Mucosa of rectum (tissue), 2 donors: ENCODE measurements at regions not wholly inside any gene's neighbourhood (a gene's known extent, or its start where the extent isn't known, plus 50 kb on each side); places are given as distances from the start of the nearest gene placed in this dataset.

ENCODE experiments used
- H3K27ac ChIP-seq, 2 donors: one replicate each; pipeline ENCODE4 v1.7.0; 2013; ENCODE audit warnings: inconsistent platforms in 2 of 2, low read depth in 2 of 2, low read length in 2 of 2
- H3K27me3 ChIP-seq, 2 donors: one replicate each; pipeline ENCODE4 v1.7.0; 2013; ENCODE audit warnings: low read length in 2 of 2; ENCODE audit not compliant: control insufficient read depth in 2 of 2, insufficient read depth in 2 of 2
- H3K36me3 ChIP-seq, 2 donors: one replicate each; pipeline ENCODE4 v1.7.0; 2013; ENCODE audit warnings: low read length in 2 of 2; ENCODE audit not compliant: control insufficient read depth in 2 of 2, insufficient read depth in 2 of 2
- H3K4me1 ChIP-seq, 2 donors: one replicate each; pipeline ENCODE4 v1.7.0; 2013; ENCODE audit warnings: low read length in 2 of 2, mild to moderate bottlenecking in 1 of 2; ENCODE audit not compliant: control insufficient read depth in 2 of 2, insufficient read depth in 2 of 2
- H3K4me3 ChIP-seq, 2 donors: one replicate each; pipeline ENCODE4 v1.7.0; 2013; ENCODE audit warnings: low read length in 2 of 2
- H3K9ac ChIP-seq, 2 donors: one replicate each; pipeline ENCODE4 v1.7.0; 2013; ENCODE audit warnings: low read length in 2 of 2, low read depth in 1 of 2, mild to moderate bottlenecking in 1 of 2
- H3K9me3 ChIP-seq, 2 donors: one replicate each; pipeline ENCODE4 v1.7.0; 2013; ENCODE audit warnings: low read length in 2 of 2; ENCODE audit not compliant: control insufficient read depth in 2 of 2
- donor health status: healthy.
- donor health status: Normal muscosa, but diverticular disease.

GRCh38 chr10:53412651-53413050, 640.1 kb upstream of the MBL2 start:
- Histone ChIP-seq H3K4me3 (no peak overlapping the region), H3K36me3 (no peaks in the 10 kb centered on the region), H3K9ac (no peak overlapping the region), H3K27me3 (no peaks in the 10 kb centered on the region), H3K9me3 (no peaks in the 10 kb centered on the region), H3K4me1 (no peaks in the 10 kb centered on the region), H3K27ac (no peak overlapping the region)

- Histone ChIP-seq H3K9ac (no peak overlapping the region), H3K27ac (no peak overlapping the region), H3K4me1 (no peaks in the 10 kb centered on the region), H3K9me3 (no peaks in the 10 kb centered on the region), H3K27me3 (no peaks in the 10 kb centered on the region), H3K36me3 (no peaks in the 10 kb centered on the region), H3K4me3 (no peak overlapping the region)
Observed at GRCh38 chr10:53406532-53406931, 633.9 kb upstream of the MBL2 start.

GRCh38 chr10:53403688-53404087, 631.1 kb upstream of the MBL2 start:
- Histone ChIP-seq H3K27ac (no peak overlapping the region), H3K4me1 (no peaks in the 10 kb centered on the region), H3K9me3 (no peaks in the 10 kb centered on the region), H3K4me3 (no peak overlapping the region), H3K36me3 (no peaks in the 10 kb centered on the region), H3K27me3 (no peaks in the 10 kb centered on the region), H3K9ac (no peak overlapping the region)

- H3K27me3 ChIP-seq: no peaks in the 10 kb centered on the region
- no peak overlapping the region for H3K9ac ChIP-seq
- H3K9me3 ChIP-seq: no peaks in the 10 kb centered on the region
- no peaks in the 10 kb centered on the region for H3K36me3 ChIP-seq
- no peak overlapping the region for H3K4me3 ChIP-seq
- H3K4me1 ChIP-seq: no peaks in the 10 kb centered on the region
- no peak overlapping the region for H3K27ac ChIP-seq
Observed at GRCh38 chr10:53402594-53402993, 630.0 kb upstream of the MBL2 start.

- Histone ChIP-seq H3K27ac (no peak overlapping the region), H3K4me3 (no peak overlapping the region), H3K27me3 (no peaks in the 10 kb centered on the region), H3K4me1 (no peaks in the 10 kb centered on the region), H3K9me3 (no peaks in the 10 kb centered on the region), H3K36me3 (no peaks in the 10 kb centered on the region), H3K9ac (no peak overlapping the region)
Observed at GRCh38 chr10:53401536-53401935, 629.0 kb upstream of the MBL2 start.

- peaks cover 0 to 2% of the 10 kb centered on the region in 2 donors for H3K9me3 ChIP-seq
- H3K4me3 ChIP-seq: no peak overlapping the region
- H3K27ac ChIP-seq: no peak overlapping the region
- H3K36me3 ChIP-seq: no peaks in the 10 kb centered on the region
- no peaks in the 10 kb centered on the region for H3K27me3 ChIP-seq
- no peak overlapping the region for H3K9ac ChIP-seq
- H3K4me1 ChIP-seq: no peaks in the 10 kb centered on the region
Observed at GRCh38 chr10:53396876-53397275, 624.3 kb upstream of the MBL2 start.

- Histone ChIP-seq H3K36me3 (no peaks in the 10 kb centered on the region), H3K9me3 (peaks cover 0 to 2% of the 10 kb centered on the region in 2 donors), H3K4me3 (no peak overlapping the region), H3K9ac (no peak overlapping the region), H3K4me1 (no peaks in the 10 kb centered on the region), H3K27ac (no peak overlapping the region), H3K27me3 (no peaks in the 10 kb centered on the region)
Observed at GRCh38 chr10:53395449-53395848, 622.9 kb upstream of the MBL2 start.

GRCh38 chr10:53387562-53387961, 615.0 kb upstream of the MBL2 start:
- H3K4me1 ChIP-seq: no peaks in the 10 kb centered on the region

GRCh38 chr10:53382543-53382942, 610.0 kb upstream of the MBL2 start:
- H3K36me3 ChIP-seq: no peaks in the 10 kb centered on the region
- no peak overlapping the region for H3K27ac ChIP-seq
- no peak overlapping the region for H3K9ac ChIP-seq
- H3K4me1 ChIP-seq: no peaks in the 10 kb centered on the region
- H3K9me3 ChIP-seq: no peaks in the 10 kb centered on the region
- H3K27me3 ChIP-seq: no peaks in the 10 kb centered on the region
- H3K4me3 ChIP-seq: no peak overlapping the region

More at GRCh38 chr10:53387562-53387961, 615.0 kb upstream of the MBL2 start:
- Histone ChIP-seq H3K27ac (no peak overlapping the region), H3K36me3 (no peaks in the 10 kb centered on the region), H3K9ac (no peak overlapping the region), H3K9me3 (no peaks in the 10 kb centered on the region), H3K27me3 (no peaks in the 10 kb centered on the region), H3K4me3 (no peak overlapping the region)

- H3K9ac ChIP-seq: no peak overlapping the region
- no peaks in the 10 kb centered on the region for H3K4me1 ChIP-seq
- H3K27ac ChIP-seq: no peak overlapping the region
- no peaks in the 10 kb centered on the region for H3K36me3 ChIP-seq
- no peaks in the 10 kb centered on the region for H3K27me3 ChIP-seq
- no peak overlapping the region for H3K4me3 ChIP-seq
- no peaks in the 10 kb centered on the region for H3K9me3 ChIP-seq
Observed at GRCh38 chr10:53379956-53380355, 607.4 kb upstream of the MBL2 start.

- Histone ChIP-seq H3K4me1 (no peaks in the 10 kb centered on the region), H3K9me3 (no peaks in the 10 kb centered on the region), H3K9ac (no peak overlapping the region), H3K36me3 (no peaks in the 10 kb centered on the region), H3K4me3 (no peak overlapping the region), H3K27ac (no peak overlapping the region), H3K27me3 (no peaks in the 10 kb centered on the region)
Observed at GRCh38 chr10:53370347-53370746, 597.8 kb upstream of the MBL2 start.
